Vagina (tissue), 2 donors: ENCODE measurements at regions not wholly inside any gene's neighbourhood (a gene's known extent, or its start where the extent isn't known, plus 50 kb on each side); places are given as distances from the start of the nearest gene placed in this dataset.
A peak's percentile ranks its signal among the peaks of the same experiment; 100 is the strongest.

Source experiments
- CTCF ChIP-seq, 3 experiments: fragments of 450-650 bp in 2 of 3; fragments of 200-600 bp in 1 of 3; sonication (generic) in 1 of 3; IDR thresholded peaks; one replicate each; pipeline ENCODE4 v1.5.1; 2017 to 2019; ENCODE audit warnings: antibody characterized with exemption in 3 of 3, mild to moderate bottlenecking in 2 of 3, moderate library complexity in 2 of 3
- POLR2A ChIP-seq, 2 donors: fragments of 450-650 bp; IDR thresholded peaks; one replicate each; pipeline ENCODE4 v1.6.1; 2017; ENCODE audit warnings: antibody characterized with exemption in 2 of 2, mild to moderate bottlenecking in 2 of 2, moderate library complexity in 2 of 2
- POLR2AphosphoS5 ChIP-seq, 2 donors: sonication (generic); formaldehyde crosslinking; IDR thresholded peaks; one replicate each; pipeline ENCODE4 v1.9.0; 2017; ENCODE audit warnings: antibody characterized with exemption in 2 of 2, mild to moderate bottlenecking in 2 of 2, low read depth in 1 of 2; ENCODE audit not compliant: insufficient read depth in 1 of 2

- TF ChIP-seq POLR2A (IDR thresholded peaks at IDR 0.05) = no peak
- peak; percentile 16 to 71 (median 67) for TF ChIP-seq CTCF (IDR thresholded peaks at IDR 0.05)
- no peak for TF ChIP-seq POLR2AphosphoS5 (IDR thresholded peaks at IDR 0.05; ENCODE audit: insufficient read depth in 1 of 2, low read depth in 1 of 2)
These were observed 59.6 kb upstream of the LMCD1 start for GRCh38 chr3:8441969-8442559.
